GM23338 (cell line): ENCODE measurements at regions not wholly inside any gene's neighbourhood (a gene's known extent, or its start where the extent isn't known, plus 50 kb on each side); places are given as distances from the start of the nearest gene placed in this dataset.

Source experiments
- CREB1 ChIP-seq: fragments of 250-450 bp; sonication (Bioruptor Pico); IDR thresholded peaks from 2 replicates; pipeline ENCODE4 v1.5.0; 2020; ENCODE audit warnings: low read depth, mild to moderate bottlenecking, moderate library complexity
- CTCF ChIP-seq, 2 experiments: fragments of 200-600 bp in 1 of 2; sonication (generic) in 1 of 2; conservative IDR thresholded peaks; 2 replicates each; pipeline versions ENCODE4 v1.5.1 to v1.6.1; 2016 to 2017; ENCODE audit warnings: antibody characterized with exemption in 2 of 2, low read depth in 2 of 2, mild to moderate bottlenecking in 2 of 2, moderate library complexity in 1 of 2
- EZH2 ChIP-seq: fragments of 200-600 bp; sonication (generic); IDR thresholded peaks from one replicate; pipeline ENCODE4 v1.8.0; 2017; ENCODE audit warnings: antibody characterized with exemption, mild to moderate bottlenecking, low read depth; ENCODE audit not compliant: unreplicated experiment
- REST ChIP-seq: IDR thresholded peaks from one replicate; pipeline ENCODE4 v1.6.1; 2018; ENCODE audit warnings: antibody characterized with exemption; ENCODE audit not compliant: unreplicated experiment

GRCh38 chr1:82220754-82221153, 420.0 kb downstream of the ADGRL2 start:
- TF ChIP-seq CREB1 (CRISPR knock-in tag) (no peak), CTCF (conservative IDR thresholded peaks at IDR 0.05; ENCODE audit: low read depth in 2 of 2) (no peak), EZH2 (no peak), REST (no peak)
